H9 (cell line): ENCODE measurements at regions not wholly inside any gene's neighbourhood (a gene's known extent, or its start where the extent isn't known, plus 50 kb on each side); places are given as distances from the start of the nearest gene placed in this dataset.

Experiments
- DNase-seq: peaks from one replicate; pipeline ENCODE4 v3.0.0-alpha.2; 2017
- H2AFZ ChIP-seq: one replicate; pipeline ENCODE4 v1.6.1; 2013; ENCODE audit warnings: mild to moderate bottlenecking, low read length, control low read depth, moderate library complexity
- H2AK5ac ChIP-seq: 2 replicates; pipeline ENCODE4 v1.6.1; 2013; ENCODE audit warnings: low read length, control low read depth, mixed read lengths; ENCODE audit not compliant: insufficient read length
- H2BK120ac ChIP-seq: one replicate; pipeline ENCODE4 v1.6.1; 2013; ENCODE audit warnings: low read depth, mild to moderate bottlenecking, low read length, control low read depth, inconsistent platforms; ENCODE audit not compliant: poor library complexity, severe bottlenecking
- H2BK12ac ChIP-seq: 2 replicates; pipeline ENCODE4 v1.6.1; 2013; ENCODE audit warnings: low read length, control low read depth, mixed read lengths, low read depth; ENCODE audit not compliant: insufficient read length
- H2BK15ac ChIP-seq: 2 replicates; pipeline ENCODE4 v1.6.1; 2013; ENCODE audit warnings: low read depth, low read length, control low read depth
- H2BK20ac ChIP-seq: one replicate; pipeline ENCODE4 v1.6.1; 2013; ENCODE audit warnings: low read depth, mild to moderate bottlenecking, low read length, control low read depth, inconsistent platforms; ENCODE audit not compliant: poor library complexity, severe bottlenecking
- H2BK5ac ChIP-seq: 2 replicates; pipeline ENCODE4 v1.6.1; 2013; ENCODE audit warnings: low read length, control low read depth, mixed read lengths; ENCODE audit not compliant: insufficient read length
- H3K14ac ChIP-seq: 2 replicates; pipeline ENCODE4 v1.6.1; 2013; ENCODE audit warnings: low read length, control low read depth; ENCODE audit not compliant: insufficient read depth
- H3K18ac ChIP-seq: 2 replicates; pipeline ENCODE4 v1.6.1; 2013; ENCODE audit warnings: low read depth, mild to moderate bottlenecking, mixed read lengths, low read length, control low read depth; ENCODE audit not compliant: insufficient read length
- H3K23ac ChIP-seq: 2 replicates; pipeline ENCODE4 v1.6.1; 2013; ENCODE audit warnings: low read length, control low read depth, mixed read lengths, low read depth; ENCODE audit not compliant: insufficient read length
- H3K23me2 ChIP-seq: 2 replicates; pipeline ENCODE4 v1.6.1; 2013; ENCODE audit warnings: low read depth, mild to moderate bottlenecking, mixed read lengths, low read length, control low read depth; ENCODE audit not compliant: insufficient read length, poor library complexity, severe bottlenecking
- H3K27ac ChIP-seq: 2 replicates; pipeline ENCODE4 v1.5.1; 2013; ENCODE audit warnings: low read length, control low read depth, mixed read lengths, low read depth; ENCODE audit not compliant: insufficient read length
- H3K27me3 ChIP-seq: 2 replicates; pipeline ENCODE4 v1.6.1; 2013; ENCODE audit warnings: low read length, control low read depth, inconsistent platforms; ENCODE audit not compliant: insufficient read depth
- H3K4ac ChIP-seq: 2 replicates; pipeline ENCODE4 v1.6.1; 2013; ENCODE audit warnings: low read depth, mild to moderate bottlenecking, control low read depth, inconsistent platforms, low read length, moderate library complexity
- H3K4me1 ChIP-seq: 2 replicates; pipeline ENCODE4 v1.6.1; 2013; ENCODE audit warnings: low read length, control low read depth, inconsistent platforms; ENCODE audit not compliant: insufficient read depth
- H3K4me2 ChIP-seq: 2 replicates; pipeline ENCODE4 v1.6.1; 2013; ENCODE audit warnings: low read length, control low read depth, mixed read lengths; ENCODE audit not compliant: insufficient read length, insufficient read depth
- H3K56ac ChIP-seq: 2 replicates; pipeline ENCODE4 v1.6.1; 2013; ENCODE audit warnings: low read depth, mild to moderate bottlenecking, mixed read lengths, low read length, control low read depth; ENCODE audit not compliant: insufficient read length
- H3K79me1 ChIP-seq: 2 replicates; pipeline ENCODE4 v1.6.1; 2013; ENCODE audit warnings: low read depth, mild to moderate bottlenecking, moderate library complexity, low read length, control low read depth, inconsistent platforms; ENCODE audit not compliant: insufficient read depth, poor library complexity, severe bottlenecking
- H3K79me2 ChIP-seq: 2 replicates; pipeline ENCODE4 v1.6.1; 2013; ENCODE audit warnings: low read length, control low read depth, inconsistent platforms; ENCODE audit not compliant: insufficient read depth
- H3K9ac ChIP-seq: 2 replicates; pipeline ENCODE4 v1.6.1; 2013; ENCODE audit warnings: low read length, control low read depth, mixed read lengths; ENCODE audit not compliant: insufficient read length; ENCODE audit errors: extremely low read depth
- H3K9me3 ChIP-seq: one replicate; pipeline ENCODE4 v1.6.1; 2013; ENCODE audit warnings: low read depth, low read length, inconsistent platforms; ENCODE audit not compliant: control insufficient read depth
- H3T11ph ChIP-seq: one replicate; pipeline ENCODE4 v1.6.1; 2013; ENCODE audit warnings: mild to moderate bottlenecking, low read length, control low read depth, inconsistent platforms
- H4K20me1 ChIP-seq: one replicate; pipeline ENCODE4 v1.6.1; 2013; ENCODE audit not compliant: control insufficient read depth, insufficient read length, insufficient read depth
- H4K5ac ChIP-seq: 2 replicates; pipeline ENCODE4 v1.6.1; 2013; ENCODE audit warnings: low read depth, mild to moderate bottlenecking, mixed read lengths, low read length, control low read depth; ENCODE audit not compliant: insufficient read length
- H4K8ac ChIP-seq: replicated peaks from 2 replicates; pipeline ENCODE4 v1.6.1; 2013; ENCODE audit warnings: low read length, control low read depth, mixed read lengths, low read depth; ENCODE audit not compliant: insufficient read length
- H4K91ac ChIP-seq: 2 replicates; pipeline ENCODE4 v1.6.1; 2013; ENCODE audit warnings: low read depth, mild to moderate bottlenecking, moderate library complexity, mixed read lengths, low read length, control low read depth; ENCODE audit not compliant: insufficient read length
- H3K27ac Mint-ChIP-seq, 3 experiments: 2 replicates in 2 of 3; 3 replicates in 1 of 3; pipeline ENCODE4 v1.8.0; 2020 to 2021; ENCODE audit warnings: mixed read lengths in 3 of 3, mild to moderate bottlenecking in 1 of 3, moderate library complexity in 1 of 3
- H3K27me3 Mint-ChIP-seq: 2 replicates; pipeline ENCODE4 v1.8.0; 2021; ENCODE audit warnings: low read depth, mild to moderate bottlenecking, moderate library complexity, mixed read lengths
- H3K36me3 Mint-ChIP-seq, 3 experiments: 2 replicates in 2 of 3; 3 replicates in 1 of 3; pipeline ENCODE4 v1.8.0; 2020 to 2021; ENCODE audit warnings: low read depth in 3 of 3, mixed read lengths in 3 of 3; ENCODE audit not compliant: insufficient read depth in 1 of 3
- H3K4me1 Mint-ChIP-seq, 2 experiments: 2 replicates each; pipeline ENCODE4 v1.8.0; 2020; ENCODE audit warnings: mixed read lengths in 2 of 2
- H3K4me3 Mint-ChIP-seq, 2 experiments: 2 replicates in 1 of 2; 3 replicates in 1 of 2; pipeline ENCODE4 v1.8.0; 2020 to 2021; ENCODE audit warnings: mild to moderate bottlenecking in 2 of 2, mixed read lengths in 2 of 2, moderate library complexity in 1 of 2
- H3K9me3 Mint-ChIP-seq, 2 experiments: 2 replicates in 1 of 2; 3 replicates in 1 of 2; pipeline ENCODE4 v1.8.0; 2020; ENCODE audit warnings: mild to moderate bottlenecking in 2 of 2, mixed read lengths in 2 of 2, moderate library complexity in 1 of 2
- WGBS: extraction: QIAGEN DNeasy Blood & Tissue Kit; methylation state at CpG from one replicate; pipeline ENCODE4 v1.1.7; 2013; ENCODE audit warnings: missing lambda C conversion rate, low lambda C conversion rate, mixed read lengths; ENCODE audit not compliant: insufficient read length; ENCODE audit errors: extremely low coverage; 5-methylcytosine and 5-hydroxymethylcytosine counted together
- TF ChIP-seq, protein P1 (sequence below): fragments of 200-600 bp; sonication (generic); conservative IDR thresholded peaks from 3 replicates; pipeline ENCODE4 v1.8.0; 2021; ENCODE audit warnings: antibody characterized with exemption, mild to moderate bottlenecking

DNA sequence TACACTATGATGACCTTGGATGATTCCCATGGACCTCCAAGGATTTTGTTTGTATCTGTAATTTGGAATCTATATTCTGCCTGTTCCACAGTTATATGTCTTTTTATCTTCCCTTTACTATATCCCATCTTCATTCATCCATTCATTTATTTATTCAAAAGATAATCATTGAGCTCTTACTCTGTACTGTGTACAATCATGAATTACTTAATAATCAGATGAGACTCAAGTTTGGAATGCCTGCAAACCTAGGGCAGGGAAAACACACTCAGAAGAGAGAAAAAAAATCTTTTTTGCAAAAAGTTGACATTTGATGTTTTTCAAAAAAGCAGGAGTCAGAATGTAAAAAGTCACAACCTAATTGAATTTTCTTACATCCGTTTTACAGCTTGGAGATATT, 170.2 kb upstream of the GNAI1 start:
- H3T11ph ChIP-seq = no peak overlapping the region
- H2BK20ac ChIP-seq = no peak overlapping the region
- H3K9ac ChIP-seq = no peak overlapping the region
- H3K27ac Mint-ChIP-seq = no peak overlapping the region
- no peak overlapping the region for H3K23ac ChIP-seq
- no peak overlapping the region for H3K4me2 ChIP-seq
- no peak overlapping the region for H2BK120ac ChIP-seq
- H3K27me3 ChIP-seq = no peaks in the 10 kb centered on the region
- no peaks in the 10 kb centered on the region for H3K9me3 ChIP-seq
- no peak overlapping the region for H3K4ac ChIP-seq
- DNase-seq = no peak
- H4K91ac ChIP-seq = no peak overlapping the region
- no peak overlapping the region for H3K4me3 Mint-ChIP-seq
- no peak overlapping the region for H3K18ac ChIP-seq
- no peaks in the 10 kb centered on the region for H3K27me3 Mint-ChIP-seq
- no peak overlapping the region for H2BK12ac ChIP-seq
- H3K23me2 ChIP-seq = no peaks in the 10 kb centered on the region
- H2BK5ac ChIP-seq = no peak overlapping the region
- no peak overlapping the region for H2BK15ac ChIP-seq
- no peak overlapping the region for H4K5ac ChIP-seq
- WGBS = no CpG with 5 or more reads among the region's 1 CpG
- no peaks in the 10 kb centered on the region for H3K79me2 ChIP-seq
- no peak overlapping the region for H3K56ac ChIP-seq
- no peak overlapping the region for H4K8ac ChIP-seq
- H3K27ac ChIP-seq = no peak overlapping the region
- H4K20me1 ChIP-seq = no peaks in the 10 kb centered on the region
- no peak overlapping the region for H2AK5ac ChIP-seq
- H3K36me3 Mint-ChIP-seq = no peaks in the 10 kb centered on the region
- no peaks in the 10 kb centered on the region for H3K79me1 ChIP-seq
- H3K14ac ChIP-seq = no peak overlapping the region
- TF ChIP-seq, protein P1, sequence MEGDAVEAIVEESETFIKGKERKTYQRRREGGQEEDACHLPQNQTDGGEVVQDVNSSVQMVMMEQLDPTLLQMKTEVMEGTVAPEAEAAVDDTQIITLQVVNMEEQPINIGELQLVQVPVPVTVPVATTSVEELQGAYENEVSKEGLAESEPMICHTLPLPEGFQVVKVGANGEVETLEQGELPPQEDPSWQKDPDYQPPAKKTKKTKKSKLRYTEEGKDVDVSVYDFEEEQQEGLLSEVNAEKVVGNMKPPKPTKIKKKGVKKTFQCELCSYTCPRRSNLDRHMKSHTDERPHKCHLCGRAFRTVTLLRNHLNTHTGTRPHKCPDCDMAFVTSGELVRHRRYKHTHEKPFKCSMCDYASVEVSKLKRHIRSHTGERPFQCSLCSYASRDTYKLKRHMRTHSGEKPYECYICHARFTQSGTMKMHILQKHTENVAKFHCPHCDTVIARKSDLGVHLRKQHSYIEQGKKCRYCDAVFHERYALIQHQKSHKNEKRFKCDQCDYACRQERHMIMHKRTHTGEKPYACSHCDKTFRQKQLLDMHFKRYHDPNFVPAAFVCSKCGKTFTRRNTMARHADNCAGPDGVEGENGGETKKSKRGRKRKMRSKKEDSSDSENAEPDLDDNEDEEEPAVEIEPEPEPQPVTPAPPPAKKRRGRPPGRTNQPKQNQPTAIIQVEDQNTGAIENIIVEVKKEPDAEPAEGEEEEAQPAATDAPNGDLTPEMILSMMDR = no peak
- no peak overlapping the region for H2AFZ ChIP-seq
- peaks cover 10 to 12% of the 10 kb centered on the region in 2 experiments for H3K4me1 Mint-ChIP-seq
- peaks cover 3% of the 10 kb centered on the region for H3K4me1 ChIP-seq
- H3K9me3 Mint-ChIP-seq = no peaks in the 10 kb centered on the region
